GM23338 (cell line): ENCODE measurements at regions not wholly inside any gene's neighbourhood (a gene's known extent, or its start where the extent isn't known, plus 50 kb on each side); places are given as distances from the start of the nearest gene placed in this dataset.

Source experiments
- ATAC-seq: fragments of 200-7000 bp; cut with Tn5 transposase; 3 replicates; pipeline ENCODE4 v1.9.1; 2020
- DNase-seq: peaks from one replicate; pipeline ENCODE4 v3.0.0-alpha.2; 2015; ENCODE audit warnings: low spot score
- H2AFZ ChIP-seq: fragments of 200-600 bp; sonication (generic); 2 replicates; pipeline ENCODE4 v1.8.0; 2016; ENCODE audit warnings: antibody characterized with exemption, mild to moderate bottlenecking, moderate library complexity
- H3F3A ChIP-seq: fragments of 200-600 bp; sonication (generic); replicated peaks from 2 replicates; pipeline ENCODE4 v1.8.0; 2017; ENCODE audit warnings: antibody characterized with exemption, mixed run types, low read depth
- H3K27ac ChIP-seq: fragments of 200-600 bp; sonication (generic); 2 replicates; pipeline ENCODE4 v1.6.1; 2016; ENCODE audit warnings: low read depth
- H3K27me3 ChIP-seq: fragments of 200-600 bp; sonication (generic); 2 replicates; pipeline ENCODE4 v1.8.0; 2016; ENCODE audit warnings: mild to moderate bottlenecking, mixed run types, moderate library complexity; ENCODE audit not compliant: insufficient read depth
- H3K36me3 ChIP-seq: fragments of 200-600 bp; sonication (generic); 2 replicates; pipeline ENCODE4 v1.8.0; 2016; ENCODE audit warnings: mild to moderate bottlenecking; ENCODE audit not compliant: insufficient read depth
- H3K4me1 ChIP-seq: fragments of 200-600 bp; sonication (generic); 2 replicates; pipeline ENCODE4 v1.8.0; 2016; ENCODE audit warnings: mild to moderate bottlenecking, moderate library complexity; ENCODE audit not compliant: insufficient read depth
- H3K4me2 ChIP-seq: fragments of 200-600 bp; sonication (generic); 2 replicates; pipeline ENCODE4 v1.7.1; 2017; ENCODE audit warnings: mixed run types
- H3K4me3 ChIP-seq: fragments of 200-600 bp; sonication (generic); 2 replicates; pipeline ENCODE4 v1.6.1; 2016; ENCODE audit warnings: mixed run types
- H3K79me2 ChIP-seq: fragments of 200-600 bp; sonication (generic); replicated peaks from 2 replicates; pipeline ENCODE4 v1.8.0; 2017; ENCODE audit warnings: mild to moderate bottlenecking; ENCODE audit not compliant: insufficient read depth
- H3K9me2 ChIP-seq: fragments of 200-600 bp; sonication (generic); 2 replicates; pipeline ENCODE4 v1.8.0; 2017; ENCODE audit not compliant: insufficient read depth
- H4K20me1 ChIP-seq: fragments of 200-600 bp; sonication (generic); replicated peaks from 2 replicates; pipeline ENCODE4 v1.8.0; 2017; ENCODE audit warnings: mild to moderate bottlenecking; ENCODE audit not compliant: insufficient read depth
- H3K27ac Mint-ChIP-seq: 2 replicates; pipeline ENCODE4 v1.8.0; 2020; ENCODE audit warnings: inconsistent platforms, mild to moderate bottlenecking, moderate library complexity, mixed read lengths
- H3K27me3 Mint-ChIP-seq: 3 replicates; pipeline ENCODE4 v1.8.0; 2022; ENCODE audit warnings: low read depth, mild to moderate bottlenecking, moderate library complexity, mixed read lengths, inconsistent platforms; ENCODE audit not compliant: insufficient read depth, poor library complexity
- H3K36me3 Mint-ChIP-seq: 3 replicates; pipeline ENCODE4 v1.8.0; 2021; ENCODE audit warnings: low read depth, mild to moderate bottlenecking, inconsistent platforms, moderate library complexity, mixed read lengths
- H3K4me1 Mint-ChIP-seq: 3 replicates; pipeline ENCODE4 v1.8.0; 2020; ENCODE audit warnings: mild to moderate bottlenecking, inconsistent platforms, mixed read lengths
- H3K4me3 Mint-ChIP-seq: 3 replicates; pipeline ENCODE4 v1.8.0; 2021; ENCODE audit warnings: moderate library complexity, mild to moderate bottlenecking, inconsistent platforms, mixed read lengths
- H3K9me3 Mint-ChIP-seq: 3 replicates; pipeline ENCODE4 v1.8.0; 2020; ENCODE audit warnings: moderate library complexity, mild to moderate bottlenecking, inconsistent platforms, mixed read lengths
- CREB1 ChIP-seq: fragments of 250-450 bp; sonication (Bioruptor Pico); IDR thresholded peaks from 2 replicates; pipeline ENCODE4 v1.5.0; 2020; ENCODE audit warnings: low read depth, mild to moderate bottlenecking, moderate library complexity
- EZH2 ChIP-seq: fragments of 200-600 bp; sonication (generic); IDR thresholded peaks from one replicate; pipeline ENCODE4 v1.8.0; 2017; ENCODE audit warnings: antibody characterized with exemption, mild to moderate bottlenecking, low read depth; ENCODE audit not compliant: unreplicated experiment
- EZH2phosphoT487 ChIP-seq: fragments of 200-600 bp; sonication (generic); IDR thresholded peaks from one replicate; pipeline ENCODE4 v1.8.1; 2018; ENCODE audit warnings: antibody characterized with exemption; ENCODE audit not compliant: unreplicated experiment
- JUNB ChIP-seq: IDR thresholded peaks from one replicate; pipeline ENCODE4 v1.6.1; 2016; ENCODE audit warnings: antibody characterized with exemption; ENCODE audit not compliant: unreplicated experiment
- NANOG ChIP-seq: IDR thresholded peaks from 2 replicates; pipeline ENCODE4 v1.6.1; 2016; ENCODE audit warnings: antibody characterized with exemption, borderline replicate concordance
- POLR2AphosphoS5 ChIP-seq: IDR thresholded peaks from 2 replicates; pipeline ENCODE4 v1.6.1; 2016; ENCODE audit warnings: antibody characterized with exemption, low read depth
- STAT1 ChIP-seq: IDR thresholded peaks from one replicate; pipeline ENCODE4 v1.6.1; 2016; ENCODE audit warnings: antibody characterized with exemption; ENCODE audit not compliant: unreplicated experiment
- ZNF114 ChIP-seq: fragments of 250-450 bp; sonication (Bioruptor Pico); IDR thresholded peaks from 2 replicates; pipeline ENCODE4 v1.5.0; 2020; ENCODE audit warnings: mild to moderate bottlenecking, moderate library complexity
- ZNF331 ChIP-seq: fragments of 250-450 bp; sonication (Bioruptor Pico); IDR thresholded peaks from 2 replicates; pipeline ENCODE4 v1.5.0; 2020; ENCODE audit warnings: low read depth, mild to moderate bottlenecking, moderate library complexity
- TF ChIP-seq, protein P1 (sequence below), 2 experiments: fragments of 200-600 bp in 1 of 2; sonication (generic) in 1 of 2; conservative IDR thresholded peaks; 2 replicates each; pipeline versions ENCODE4 v1.5.1 to v1.6.1; 2016 to 2017; ENCODE audit warnings: antibody characterized with exemption in 2 of 2, low read depth in 2 of 2, mild to moderate bottlenecking in 2 of 2, moderate library complexity in 1 of 2
- TF ChIP-seq, protein P2 (sequence below): IDR thresholded peaks from 2 replicates; pipeline ENCODE4 v1.6.1; 2016; ENCODE audit warnings: antibody characterized with exemption
- TF ChIP-seq, protein P3 (sequence below): IDR thresholded peaks from one replicate; pipeline ENCODE4 v1.6.1; 2018; ENCODE audit warnings: antibody characterized with exemption; ENCODE audit not compliant: unreplicated experiment
- TF ChIP-seq, protein P4 (sequence below): fragments of 250-450 bp; sonication (Bioruptor Pico); IDR thresholded peaks from 2 replicates; pipeline ENCODE4 v1.5.0; 2020; ENCODE audit warnings: mild to moderate bottlenecking, moderate library complexity

DNA sequence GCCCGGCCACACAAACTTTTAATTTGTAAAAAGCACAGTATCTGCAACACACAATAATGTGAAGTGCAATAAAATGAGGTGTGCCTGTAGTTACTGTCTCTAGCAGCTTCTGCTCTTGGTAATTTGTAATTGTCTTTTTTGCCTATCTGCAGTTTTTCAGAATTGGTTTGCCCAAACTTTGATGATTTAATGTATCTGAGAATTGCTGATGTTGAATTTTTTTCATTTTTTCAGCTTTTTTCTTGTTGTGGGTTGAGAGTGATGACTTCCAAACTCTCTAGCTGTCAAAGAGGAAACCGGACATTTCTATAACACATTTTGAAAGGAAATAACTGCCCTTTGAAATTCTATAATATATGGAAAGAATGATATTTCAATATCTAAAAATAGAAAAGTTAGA lies 236.9 kb downstream of the RERGL start:
- no peak overlapping the region for H3K4me2 ChIP-seq
- H3K4me3 Mint-ChIP-seq, result no peak overlapping the region
- H3K79me2 ChIP-seq, result no peaks in the 10 kb centered on the region
- H3K36me3 ChIP-seq, result 0 out of 2 replicates have a peak, but pooled peaks cover 2% of the 10 kb centered on the region
- H3K9me3 Mint-ChIP-seq, result peaks cover 15% of the 10 kb centered on the region; the same call in 1 of the 3 replicates
- H4K20me1 ChIP-seq, result no peaks in the 10 kb centered on the region
- H3K4me1 ChIP-seq, result no peaks in the 10 kb centered on the region
- H3F3A ChIP-seq, result no peaks in the 10 kb centered on the region
- no peaks in the 10 kb centered on the region for H3K4me1 Mint-ChIP-seq
- no peak for ATAC-seq
- TF ChIP-seq POLR2AphosphoS5, result no peak
- no peak for TF ChIP-seq JUNB
- no peak for TF ChIP-seq CREB1 (CRISPR knock-in tag)
- TF ChIP-seq, protein P1, sequence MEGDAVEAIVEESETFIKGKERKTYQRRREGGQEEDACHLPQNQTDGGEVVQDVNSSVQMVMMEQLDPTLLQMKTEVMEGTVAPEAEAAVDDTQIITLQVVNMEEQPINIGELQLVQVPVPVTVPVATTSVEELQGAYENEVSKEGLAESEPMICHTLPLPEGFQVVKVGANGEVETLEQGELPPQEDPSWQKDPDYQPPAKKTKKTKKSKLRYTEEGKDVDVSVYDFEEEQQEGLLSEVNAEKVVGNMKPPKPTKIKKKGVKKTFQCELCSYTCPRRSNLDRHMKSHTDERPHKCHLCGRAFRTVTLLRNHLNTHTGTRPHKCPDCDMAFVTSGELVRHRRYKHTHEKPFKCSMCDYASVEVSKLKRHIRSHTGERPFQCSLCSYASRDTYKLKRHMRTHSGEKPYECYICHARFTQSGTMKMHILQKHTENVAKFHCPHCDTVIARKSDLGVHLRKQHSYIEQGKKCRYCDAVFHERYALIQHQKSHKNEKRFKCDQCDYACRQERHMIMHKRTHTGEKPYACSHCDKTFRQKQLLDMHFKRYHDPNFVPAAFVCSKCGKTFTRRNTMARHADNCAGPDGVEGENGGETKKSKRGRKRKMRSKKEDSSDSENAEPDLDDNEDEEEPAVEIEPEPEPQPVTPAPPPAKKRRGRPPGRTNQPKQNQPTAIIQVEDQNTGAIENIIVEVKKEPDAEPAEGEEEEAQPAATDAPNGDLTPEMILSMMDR (conservative IDR thresholded peaks at IDR 0.05; ENCODE audit: low read depth in 2 of 2), result no peak
- no peak for TF ChIP-seq ZNF114 (CRISPR knock-in tag)
- TF ChIP-seq STAT1, result no peak
- TF ChIP-seq, protein P2, sequence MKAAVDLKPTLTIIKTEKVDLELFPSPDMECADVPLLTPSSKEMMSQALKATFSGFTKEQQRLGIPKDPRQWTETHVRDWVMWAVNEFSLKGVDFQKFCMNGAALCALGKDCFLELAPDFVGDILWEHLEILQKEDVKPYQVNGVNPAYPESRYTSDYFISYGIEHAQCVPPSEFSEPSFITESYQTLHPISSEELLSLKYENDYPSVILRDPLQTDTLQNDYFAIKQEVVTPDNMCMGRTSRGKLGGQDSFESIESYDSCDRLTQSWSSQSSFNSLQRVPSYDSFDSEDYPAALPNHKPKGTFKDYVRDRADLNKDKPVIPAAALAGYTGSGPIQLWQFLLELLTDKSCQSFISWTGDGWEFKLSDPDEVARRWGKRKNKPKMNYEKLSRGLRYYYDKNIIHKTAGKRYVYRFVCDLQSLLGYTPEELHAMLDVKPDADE, result no peak
- TF ChIP-seq EZH2phosphoT487, result no peak
- no peak for TF ChIP-seq NANOG
- TF ChIP-seq EZH2, result no peak
- TF ChIP-seq ZNF331 (CRISPR knock-in tag), result no peak
- TF ChIP-seq, protein P3, sequence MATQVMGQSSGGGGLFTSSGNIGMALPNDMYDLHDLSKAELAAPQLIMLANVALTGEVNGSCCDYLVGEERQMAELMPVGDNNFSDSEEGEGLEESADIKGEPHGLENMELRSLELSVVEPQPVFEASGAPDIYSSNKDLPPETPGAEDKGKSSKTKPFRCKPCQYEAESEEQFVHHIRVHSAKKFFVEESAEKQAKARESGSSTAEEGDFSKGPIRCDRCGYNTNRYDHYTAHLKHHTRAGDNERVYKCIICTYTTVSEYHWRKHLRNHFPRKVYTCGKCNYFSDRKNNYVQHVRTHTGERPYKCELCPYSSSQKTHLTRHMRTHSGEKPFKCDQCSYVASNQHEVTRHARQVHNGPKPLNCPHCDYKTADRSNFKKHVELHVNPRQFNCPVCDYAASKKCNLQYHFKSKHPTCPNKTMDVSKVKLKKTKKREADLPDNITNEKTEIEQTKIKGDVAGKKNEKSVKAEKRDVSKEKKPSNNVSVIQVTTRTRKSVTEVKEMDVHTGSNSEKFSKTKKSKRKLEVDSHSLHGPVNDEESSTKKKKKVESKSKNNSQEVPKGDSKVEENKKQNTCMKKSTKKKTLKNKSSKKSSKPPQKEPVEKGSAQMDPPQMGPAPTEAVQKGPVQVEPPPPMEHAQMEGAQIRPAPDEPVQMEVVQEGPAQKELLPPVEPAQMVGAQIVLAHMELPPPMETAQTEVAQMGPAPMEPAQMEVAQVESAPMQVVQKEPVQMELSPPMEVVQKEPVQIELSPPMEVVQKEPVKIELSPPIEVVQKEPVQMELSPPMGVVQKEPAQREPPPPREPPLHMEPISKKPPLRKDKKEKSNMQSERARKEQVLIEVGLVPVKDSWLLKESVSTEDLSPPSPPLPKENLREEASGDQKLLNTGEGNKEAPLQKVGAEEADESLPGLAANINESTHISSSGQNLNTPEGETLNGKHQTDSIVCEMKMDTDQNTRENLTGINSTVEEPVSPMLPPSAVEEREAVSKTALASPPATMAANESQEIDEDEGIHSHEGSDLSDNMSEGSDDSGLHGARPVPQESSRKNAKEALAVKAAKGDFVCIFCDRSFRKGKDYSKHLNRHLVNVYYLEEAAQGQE, result no peak
- TF ChIP-seq, protein P4, sequence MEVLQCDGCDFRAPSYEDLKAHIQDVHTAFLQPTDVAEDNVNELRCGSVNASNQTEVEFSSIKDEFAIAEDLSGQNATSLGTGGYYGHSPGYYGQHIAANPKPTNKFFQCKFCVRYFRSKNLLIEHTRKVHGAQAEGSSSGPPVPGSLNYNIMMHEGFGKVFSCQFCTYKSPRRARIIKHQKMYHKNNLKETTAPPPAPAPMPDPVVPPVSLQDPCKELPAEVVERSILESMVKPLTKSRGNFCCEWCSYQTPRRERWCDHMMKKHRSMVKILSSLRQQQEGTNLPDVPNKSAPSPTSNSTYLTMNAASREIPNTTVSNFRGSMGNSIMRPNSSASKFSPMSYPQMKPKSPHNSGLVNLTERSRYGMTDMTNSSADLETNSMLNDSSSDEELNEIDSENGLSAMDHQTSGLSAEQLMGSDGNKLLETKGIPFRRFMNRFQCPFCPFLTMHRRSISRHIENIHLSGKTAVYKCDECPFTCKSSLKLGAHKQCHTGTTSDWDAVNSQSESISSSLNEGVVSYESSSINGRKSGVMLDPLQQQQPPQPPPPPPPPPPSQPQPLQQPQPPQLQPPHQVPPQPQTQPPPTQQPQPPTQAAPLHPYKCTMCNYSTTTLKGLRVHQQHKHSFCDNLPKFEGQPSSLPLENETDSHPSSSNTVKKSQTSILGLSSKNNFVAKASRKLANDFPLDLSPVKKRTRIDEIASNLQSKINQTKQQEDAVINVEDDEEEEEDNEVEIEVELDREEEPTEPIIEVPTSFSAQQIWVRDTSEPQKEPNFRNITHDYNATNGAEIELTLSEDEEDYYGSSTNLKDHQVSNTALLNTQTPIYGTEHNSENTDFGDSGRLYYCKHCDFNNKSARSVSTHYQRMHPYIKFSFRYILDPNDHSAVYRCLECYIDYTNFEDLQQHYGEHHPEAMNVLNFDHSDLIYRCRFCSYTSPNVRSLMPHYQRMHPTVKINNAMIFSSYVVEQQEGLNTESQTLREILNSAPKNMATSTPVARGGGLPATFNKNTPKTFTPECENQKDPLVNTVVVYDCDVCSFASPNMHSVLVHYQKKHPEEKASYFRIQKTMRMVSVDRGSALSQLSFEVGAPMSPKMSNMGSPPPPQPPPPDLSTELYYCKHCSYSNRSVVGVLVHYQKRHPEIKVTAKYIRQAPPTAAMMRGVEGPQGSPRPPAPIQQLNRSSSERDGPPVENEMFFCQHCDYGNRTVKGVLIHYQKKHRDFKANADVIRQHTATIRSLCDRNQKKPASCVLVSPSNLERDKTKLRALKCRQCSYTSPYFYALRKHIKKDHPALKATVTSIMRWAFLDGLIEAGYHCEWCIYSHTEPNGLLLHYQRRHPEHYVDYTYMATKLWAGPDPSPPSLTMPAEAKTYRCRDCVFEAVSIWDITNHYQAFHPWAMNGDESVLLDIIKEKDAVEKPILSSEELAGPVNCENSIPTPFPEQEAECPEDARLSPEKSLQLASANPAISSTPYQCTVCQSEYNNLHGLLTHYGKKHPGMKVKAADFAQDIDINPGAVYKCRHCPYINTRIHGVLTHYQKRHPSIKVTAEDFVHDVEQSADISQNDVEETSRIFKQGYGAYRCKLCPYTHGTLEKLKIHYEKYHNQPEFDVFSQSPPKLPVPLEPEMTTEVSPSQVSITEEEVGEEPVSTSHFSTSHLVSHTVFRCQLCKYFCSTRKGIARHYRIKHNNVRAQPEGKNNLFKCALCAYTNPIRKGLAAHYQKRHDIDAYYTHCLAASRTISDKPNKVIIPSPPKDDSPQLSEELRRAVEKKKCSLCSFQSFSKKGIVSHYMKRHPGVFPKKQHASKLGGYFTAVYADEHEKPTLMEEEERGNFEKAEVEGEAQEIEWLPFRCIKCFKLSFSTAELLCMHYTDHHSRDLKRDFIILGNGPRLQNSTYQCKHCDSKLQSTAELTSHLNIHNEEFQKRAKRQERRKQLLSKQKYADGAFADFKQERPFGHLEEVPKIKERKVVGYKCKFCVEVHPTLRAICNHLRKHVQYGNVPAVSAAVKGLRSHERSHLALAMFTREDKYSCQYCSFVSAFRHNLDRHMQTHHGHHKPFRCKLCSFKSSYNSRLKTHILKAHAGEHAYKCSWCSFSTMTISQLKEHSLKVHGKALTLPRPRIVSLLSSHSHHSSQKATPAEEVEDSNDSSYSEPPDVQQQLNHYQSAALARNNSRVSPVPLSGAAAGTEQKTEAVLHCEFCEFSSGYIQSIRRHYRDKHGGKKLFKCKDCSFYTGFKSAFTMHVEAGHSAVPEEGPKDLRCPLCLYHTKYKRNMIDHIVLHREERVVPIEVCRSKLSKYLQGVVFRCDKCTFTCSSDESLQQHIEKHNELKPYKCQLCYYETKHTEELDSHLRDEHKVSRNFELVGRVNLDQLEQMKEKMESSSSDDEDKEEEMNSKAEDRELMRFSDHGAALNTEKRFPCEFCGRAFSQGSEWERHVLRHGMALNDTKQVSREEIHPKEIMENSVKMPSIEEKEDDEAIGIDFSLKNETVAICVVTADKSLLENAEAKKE (CRISPR knock-in tag), result no peak
- peaks cover 3% of the 10 kb centered on the region; the same call in 2 of the 3 replicates for H3K36me3 Mint-ChIP-seq
- no peak overlapping the region for H2AFZ ChIP-seq
- no peaks in the 10 kb centered on the region for H3K27me3 ChIP-seq
- no peak overlapping the region for H3K4me3 ChIP-seq
- no peak for DNase-seq
- H3K27ac ChIP-seq, result no peak overlapping the region
- H3K27ac Mint-ChIP-seq, result no peak overlapping the region
- H3K27me3 Mint-ChIP-seq, result peaks cover 3% of the 10 kb centered on the region
- H3K9me2 ChIP-seq, result no peaks in the 10 kb centered on the region
